ENCODE measurements at regions not wholly inside any gene's neighbourhood (a gene's known extent, or its start where the extent isn't known, plus 50 kb on each side); places are given as distances from the start of the nearest gene placed in this dataset.

GRCh38 chr6:78427386-78427785 is 440.0 kb upstream of the IRAK1BP1 start:
- H3K4me2 ChIP-seq (ENCODE audit: insufficient read depth, low read length), result no peak overlapping the region

GRCh38 chr6:78430521-78430920 is 436.8 kb upstream of the IRAK1BP1 start:
- no peak for DNase-seq
- TF ChIP-seq CTCF (IDR thresholded peaks at IDR 0.05; ENCODE audit: borderline replicate concordance, extremely low read depth, low read length, poor library complexity, severe bottlenecking), result no peak
- Histone ChIP-seq H3K79me2 (ENCODE audit: insufficient read depth, low read length) (no peaks in the 10 kb centered on the region), H3K4me2 (ENCODE audit: insufficient read depth, low read length) (no peak overlapping the region), H2AFZ (ENCODE audit: low read depth, low read length) (no peak overlapping the region), H3K27me3 (ENCODE audit: insufficient read depth, low read length, poor library complexity) (no peaks in the 10 kb centered on the region), H3K4me1 (ENCODE audit: insufficient read depth, low read length) (no peaks in the 10 kb centered on the region), H3K27ac (ENCODE audit: low read length) (no peak overlapping the region), H3K9me3 (ENCODE audit: insufficient read depth, low read length, severe bottlenecking) (no peaks in the 10 kb centered on the region), H4K20me1 (ENCODE audit: insufficient read depth, low read length) (no peaks in the 10 kb centered on the region), H3K4me3 (ENCODE audit: low read depth in 1 of 2, low read length in 2 of 2) (no peak overlapping the region), H3K36me3 (ENCODE audit: insufficient read depth, low read length) (no peaks in the 10 kb centered on the region), H3K9ac (ENCODE audit: low read depth, low read length) (no peak overlapping the region)
- no peak for ATAC-seq (ENCODE audit: insufficient read depth, low read depth)

More at GRCh38 chr6:78427386-78427785, 440.0 kb upstream of the IRAK1BP1 start:
- H3K27me3 ChIP-seq (ENCODE audit: insufficient read depth, low read length, poor library complexity), result no peaks in the 10 kb centered on the region
- no peak overlapping the region for H3K9ac ChIP-seq (ENCODE audit: low read depth, low read length)
- H4K20me1 ChIP-seq (ENCODE audit: insufficient read depth, low read length), result no peaks in the 10 kb centered on the region
- no peak overlapping the region for H2AFZ ChIP-seq (ENCODE audit: low read depth, low read length)
- H3K4me1 ChIP-seq (ENCODE audit: insufficient read depth, low read length), result no peaks in the 10 kb centered on the region
- DNase-seq (no peak), ATAC-seq (ENCODE audit: insufficient read depth, low read depth) (no peak)
- no peak overlapping the region for H3K4me3 ChIP-seq (ENCODE audit: low read depth in 1 of 2, low read length in 2 of 2)
- no peaks in the 10 kb centered on the region for H3K9me3 ChIP-seq (ENCODE audit: insufficient read depth, low read length, severe bottlenecking)
- H3K79me2 ChIP-seq (ENCODE audit: insufficient read depth, low read length), result no peaks in the 10 kb centered on the region
- H3K27ac ChIP-seq (ENCODE audit: low read length), result no peak overlapping the region
- no peaks in the 10 kb centered on the region for H3K36me3 ChIP-seq (ENCODE audit: insufficient read depth, low read length)
- TF ChIP-seq EZH2 (IDR thresholded peaks at IDR 0.05; ENCODE audit: borderline replicate concordance, low read depth, low read length, severe bottlenecking) (no peak), CTCF (IDR thresholded peaks at IDR 0.05; ENCODE audit: borderline replicate concordance, extremely low read depth, low read length, poor library complexity, severe bottlenecking) (no peak)

- no peaks in the 10 kb centered on the region for H3K27me3 ChIP-seq (ENCODE audit: insufficient read depth, low read length, poor library complexity)
Measured at GRCh38 chr6:78435671-78436070, 431.7 kb upstream of the IRAK1BP1 start.

More at GRCh38 chr6:78435671-78436070, 431.7 kb upstream of the IRAK1BP1 start:
- TF ChIP-seq CTCF (IDR thresholded peaks at IDR 0.05; ENCODE audit: borderline replicate concordance, extremely low read depth, low read length, poor library complexity, severe bottlenecking), result no peak
- no peak for TF ChIP-seq EZH2 (IDR thresholded peaks at IDR 0.05; ENCODE audit: borderline replicate concordance, low read depth, low read length, severe bottlenecking)
- H3K9ac ChIP-seq (ENCODE audit: low read depth, low read length), result no peak overlapping the region
- no peak overlapping the region for H3K4me3 ChIP-seq (ENCODE audit: low read depth in 1 of 2, low read length in 2 of 2)
- no peak overlapping the region for H3K27ac ChIP-seq (ENCODE audit: low read length)
- H3K9me3 ChIP-seq (ENCODE audit: insufficient read depth, low read length, severe bottlenecking), result no peaks in the 10 kb centered on the region
- no peaks in the 10 kb centered on the region for H4K20me1 ChIP-seq (ENCODE audit: insufficient read depth, low read length)
- H2AFZ ChIP-seq (ENCODE audit: low read depth, low read length), result no peak overlapping the region
- no peaks in the 10 kb centered on the region for H3K36me3 ChIP-seq (ENCODE audit: insufficient read depth, low read length)
- H3K4me1 ChIP-seq (ENCODE audit: insufficient read depth, low read length), result no peaks in the 10 kb centered on the region
- H3K4me2 ChIP-seq (ENCODE audit: insufficient read depth, low read length), result no peak overlapping the region
- ATAC-seq (ENCODE audit: insufficient read depth, low read depth) (no peak), DNase-seq (no peak)
- no peaks in the 10 kb centered on the region for H3K79me2 ChIP-seq (ENCODE audit: insufficient read depth, low read length)

Measured in DND-41 (cell line).